ENCODE measurements at regions not wholly inside any gene's neighbourhood (a gene's known extent, or its start where the extent isn't known, plus 50 kb on each side); places are given as distances from the start of the nearest gene placed in this dataset.

DNA sequence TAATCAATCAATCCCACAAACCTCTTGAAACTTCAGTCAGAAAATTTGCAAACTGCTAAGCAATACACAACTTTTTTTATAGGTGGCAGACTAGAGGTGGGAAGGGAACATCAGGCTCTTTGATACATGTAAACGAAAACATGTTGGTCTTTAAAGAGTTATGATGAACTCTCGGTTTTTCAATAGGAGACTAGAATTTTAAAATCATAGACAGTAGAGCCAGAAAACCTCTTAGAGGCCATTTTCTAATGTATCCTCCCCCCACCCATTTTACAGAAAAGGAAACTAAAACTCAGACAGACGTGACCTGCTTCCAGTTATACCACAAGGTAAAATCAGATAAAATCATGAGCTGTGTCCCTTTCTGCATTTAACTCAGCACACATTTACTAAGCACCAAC is 179.1 kb upstream of the LPP start (continued):
- no peak for TF ChIP-seq TCF12 (IDR thresholded peaks at IDR 0.05; ENCODE audit: low read depth, low read length)

DNA sequence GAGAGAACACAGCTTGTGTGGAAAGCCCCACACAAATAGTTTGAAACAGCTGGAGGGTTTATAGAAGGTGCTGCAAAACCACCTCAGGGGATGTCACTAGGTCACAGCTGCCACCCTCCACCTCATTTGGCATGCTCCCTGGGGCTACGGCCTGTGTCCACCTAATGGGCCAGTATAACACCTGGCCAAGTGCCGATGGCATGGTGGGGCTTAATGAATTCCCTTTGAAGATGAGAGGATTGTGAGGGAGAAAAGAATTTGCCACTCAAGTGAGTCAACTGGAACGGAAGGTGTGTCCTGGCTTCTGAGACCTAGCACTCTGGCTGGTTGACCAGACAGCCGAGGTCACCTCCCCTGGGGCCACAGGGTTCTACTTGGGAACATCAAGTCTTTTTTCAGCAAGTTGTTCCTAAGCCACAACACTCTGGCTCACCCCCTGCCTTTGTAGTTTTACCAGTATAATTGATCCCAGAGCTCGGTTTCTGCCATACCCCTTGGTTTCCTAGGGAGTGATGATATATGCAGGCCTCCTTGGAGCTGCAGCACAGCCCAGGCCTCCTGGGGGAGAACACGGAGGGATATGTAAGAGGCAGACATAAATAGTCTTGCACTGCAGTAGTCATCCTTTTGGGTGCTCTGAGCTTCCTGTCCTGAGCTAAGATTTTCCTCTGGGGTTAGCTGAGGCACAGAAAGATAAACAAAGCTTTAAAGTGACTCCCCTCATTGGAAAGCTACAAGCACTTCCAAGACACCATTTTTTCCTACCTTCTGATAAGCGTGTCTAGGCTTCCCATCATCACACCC is 178.2 kb upstream of the LPP start:
- ChIA-PET POLR2A (no interaction called here), SMC1A (ENCODE audit: uncharacterized antibody, unreplicated experiment) (interaction anchor here (0.9 to 1.4 kb wide), 3 partner anchors 58 to 226 kb away, joined by 3 to 6 read pairs (median 3); no protein-coding TSS in a partner anchor), RAD21 (ENCODE audit: unreplicated experiment) (no interaction called here), CTCF (interaction anchor here (0.6 to 2.1 kb wide), 3 partner anchors 16 to 227 kb away, joined by 4 to 10 read pairs (median 6); no protein-coding TSS in a partner anchor)
- Histone ChIP-seq H3K27me3 (replicated peaks in 1 of 2; ENCODE audit: control insufficient read depth in 2 of 2, insufficient read depth in 2 of 2, low read length in 1 of 2) (peaks cover 2 to 4% of the 10 kb centered on the region in 2 experiments; a peak in 3 of 4 replicates), H3K79me2 (ENCODE audit: control insufficient read depth, insufficient read depth, low read length) (no peaks in the 10 kb centered on the region), H3K9ac (ENCODE audit: control insufficient read depth, insufficient read depth, low read length) (no peak overlapping the region), H3K9me3 (replicated peaks; ENCODE audit: control insufficient read depth, insufficient read depth, low read length) (no peaks in the 10 kb centered on the region; the same call in 2 of the 3 replicates), H4K20me1 (ENCODE audit: control insufficient read depth, insufficient read depth) (no peaks in the 10 kb centered on the region), H3K4me3 (0 out of 2 replicates have a peak overlapping the region, but pooled peaks have one; percentile 16), H2AFZ (ENCODE audit: control insufficient read depth, low read depth, low read length) (no peak overlapping the region), H3K27ac (ENCODE audit: control insufficient read depth, insufficient read depth) (no peak overlapping the region), H3K36me3 (ENCODE audit: control insufficient read depth in 2 of 2, insufficient read depth in 2 of 2, low read length in 1 of 2) (no peaks in the 10 kb centered on the region), H3K4me2 (ENCODE audit: control insufficient read depth, insufficient read depth) (peak overlapping the region; percentile 46; the same call in 1 of the 2 replicates), H3K4me1 (ENCODE audit: control insufficient read depth, insufficient read depth, low read length) (peaks cover 14% of the 10 kb centered on the region)
- ATAC-seq (peak; percentile 47), FAIRE-seq (no peak), DNase-seq (ENCODE audit: low read depth, low spot score) (no peak)
- no TSS peak for BruUV-seq (replicated peaks)
- intact Hi-C loops (cut with micrococcal nuclease; ENCODE audit: unreplicated experiment) (loop anchor here (10.0 kb wide), 1 partner anchor 231 kb away; the partner anchor contains the start of gene BCL6), in situ Hi-C loops (cut with MboI) (no loop called here)
- 9% methylated on average over 7 of the region's 7 CpGs for WGBS (ENCODE audit: insufficient coverage, insufficient replicate concordance, low lambda C conversion rate, missing lambda C conversion rate)
- no peak for TF ChIP-seq CBX3 (IDR thresholded peaks at IDR 0.05; ENCODE audit: borderline replicate concordance, low read depth)
- TF ChIP-seq KLF5 (IDR thresholded peaks at IDR 0.05; ENCODE audit: partially characterized antibody), result no peak
- TF ChIP-seq FOXM1 (IDR thresholded peaks at IDR 0.05; ENCODE audit: low read depth, low read length), result no peak
- no peak for TF ChIP-seq CHD4 (IDR thresholded peaks at IDR 0.05)
- TF ChIP-seq, protein P1, sequence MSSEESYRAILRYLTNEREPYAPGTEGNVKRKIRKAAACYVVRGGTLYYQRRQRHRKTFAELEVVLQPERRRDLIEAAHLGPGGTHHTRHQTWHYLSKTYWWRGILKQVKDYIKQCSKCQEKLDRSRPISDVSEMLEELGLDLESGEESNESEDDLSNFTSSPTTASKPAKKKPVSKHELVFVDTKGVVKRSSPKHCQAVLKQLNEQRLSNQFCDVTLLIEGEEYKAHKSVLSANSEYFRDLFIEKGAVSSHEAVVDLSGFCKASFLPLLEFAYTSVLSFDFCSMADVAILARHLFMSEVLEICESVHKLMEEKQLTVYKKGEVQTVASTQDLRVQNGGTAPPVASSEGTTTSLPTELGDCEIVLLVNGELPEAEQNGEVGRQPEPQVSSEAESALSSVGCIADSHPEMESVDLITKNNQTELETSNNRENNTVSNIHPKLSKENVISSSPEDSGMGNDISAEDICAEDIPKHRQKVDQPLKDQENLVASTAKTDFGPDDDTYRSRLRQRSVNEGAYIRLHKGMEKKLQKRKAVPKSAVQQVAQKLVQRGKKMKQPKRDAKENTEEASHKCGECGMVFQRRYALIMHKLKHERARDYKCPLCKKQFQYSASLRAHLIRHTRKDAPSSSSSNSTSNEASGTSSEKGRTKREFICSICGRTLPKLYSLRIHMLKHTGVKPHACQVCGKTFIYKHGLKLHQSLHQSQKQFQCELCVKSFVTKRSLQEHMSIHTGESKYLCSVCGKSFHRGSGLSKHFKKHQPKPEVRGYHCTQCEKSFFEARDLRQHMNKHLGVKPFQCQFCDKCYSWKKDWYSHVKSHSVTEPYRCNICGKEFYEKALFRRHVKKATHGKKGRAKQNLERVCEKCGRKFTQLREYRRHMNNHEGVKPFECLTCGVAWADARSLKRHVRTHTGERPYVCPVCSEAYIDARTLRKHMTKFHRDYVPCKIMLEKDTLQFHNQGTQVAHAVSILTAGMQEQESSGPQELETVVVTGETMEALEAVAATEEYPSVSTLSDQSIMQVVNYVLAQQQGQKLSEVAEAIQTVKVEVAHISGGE (CRISPR knock-in tag; IDR thresholded peaks at IDR 0.05), result no peak
- no peak for TF ChIP-seq RAD21 (IDR thresholded peaks at IDR 0.05; ENCODE audit: insufficient read depth, low read depth, low read length)
- TF ChIP-seq CBX5 (IDR thresholded peaks at IDR 0.05; ENCODE audit: low read depth), result no peak
- no peak for TF ChIP-seq TCF12 (IDR thresholded peaks at IDR 0.05; ENCODE audit: low read depth, low read length)
- TF ChIP-seq SREBF2 (IDR thresholded peaks at IDR 0.05; ENCODE audit: low read length), result no peak
- no peak for TF ChIP-seq SPI1 (IDR thresholded peaks at IDR 0.05; ENCODE audit: borderline replicate concordance, insufficient read depth, low read depth, low read length)
- TF ChIP-seq NRF1 (conservative IDR thresholded peaks at IDR 0.05; ENCODE audit: low read depth, low read length), result no peak
- TF ChIP-seq ZNF384 (IDR thresholded peaks at IDR 0.05; ENCODE audit: borderline replicate concordance, low read depth, low read length), result no peak
- TF ChIP-seq IKZF2 (IDR thresholded peaks at IDR 0.05), result no peak
- no peak for TF ChIP-seq POLR2AphosphoS5 (IDR thresholded peaks at IDR 0.05; ENCODE audit: low read length)
- no peak for TF ChIP-seq HDAC2 (IDR thresholded peaks at IDR 0.05)
